ENCODE measurements at regions not wholly inside any gene's neighbourhood (a gene's known extent, or its start where the extent isn't known, plus 50 kb on each side); places are given as distances from the start of the nearest gene placed in this dataset.

DNA sequence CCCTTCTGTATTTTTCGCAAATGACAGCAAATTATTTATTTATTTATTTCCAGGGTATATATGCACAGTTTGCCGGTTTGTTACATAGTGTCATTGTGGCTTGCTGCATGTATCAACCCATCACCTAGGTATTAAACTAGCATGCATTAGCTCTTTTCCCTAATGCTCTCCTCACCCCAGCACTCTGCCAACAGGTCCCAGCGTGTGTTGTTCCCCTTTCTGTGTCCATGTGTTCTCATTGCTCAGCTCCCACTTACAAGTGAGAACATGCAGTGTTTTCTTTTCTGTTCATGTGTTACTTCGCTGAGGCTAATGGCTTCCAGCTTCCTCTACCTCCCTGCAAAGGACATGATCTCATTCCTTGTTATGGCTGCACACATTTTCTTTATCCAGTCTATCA, 592.3 kb downstream of the TRIB2 start:
- Histone ChIP-seq H4K5ac (ENCODE audit: insufficient read length, low read depth, low read length) (no peak overlapping the region), H3K4me1 (replicated peaks in 1 of 4; ENCODE audit: control insufficient read depth in 3 of 4, insufficient read depth in 4 of 4, low read length in 3 of 4) (no peaks in the 10 kb centered on the region), H3K4ac (replicated peaks; ENCODE audit: insufficient read length, low read depth, low read length) (no peak overlapping the region), H2BK12ac (ENCODE audit: low read depth, low read length) (no peak overlapping the region), H3K23ac (ENCODE audit: insufficient read length) (no peak overlapping the region), H3K9me3 (ENCODE audit: insufficient read depth in 2 of 2, low read depth in 1 of 2, low read length in 1 of 2) (peaks cover 3 to 21% of the 10 kb centered on the region in 2 experiments; a peak in 2 of 4 replicates), H2BK5ac (ENCODE audit: low read depth, low read length) (no peak overlapping the region), H2AK5ac (ENCODE audit: low read depth, low read length) (no peak overlapping the region), H3K27ac (ENCODE audit: low read depth, low read length) (no peak overlapping the region), H3K23me2 (ENCODE audit: low read depth, low read length) (no peaks in the 10 kb centered on the region; the same call in 1 of the 2 replicates), H3K56ac (replicated peaks; ENCODE audit: insufficient read length, low read depth, low read length) (no peak overlapping the region), H4K20me1 (replicated peaks in 1 of 2; ENCODE audit: control insufficient read depth in 1 of 2, insufficient read depth in 2 of 2, low read length in 2 of 2) (no peaks in the 10 kb centered on the region), H2AFZ (ENCODE audit: low read length) (no peak overlapping the region), H3K79me1 (ENCODE audit: low read depth, low read length) (no peaks in the 10 kb centered on the region), H3K36me3 (ENCODE audit: control insufficient read depth in 2 of 4, insufficient read depth in 4 of 4, low read length in 3 of 4) (peaks cover 0 to 2% (median 0%) of the 10 kb centered on the region in 4 experiments; a peak in 1 of 8 replicates), H2BK120ac (replicated peaks; ENCODE audit: low read depth, low read length) (no peak overlapping the region), H3K79me2 (ENCODE audit: control insufficient read depth in 1 of 2, insufficient read depth in 2 of 2, low read length in 2 of 2) (no peaks in the 10 kb centered on the region), H3K4me2 (ENCODE audit: insufficient read depth in 1 of 2, low read depth in 2 of 2, low read length in 2 of 2) (no peak overlapping the region), H3K27me3 (replicated peaks in 1 of 4; ENCODE audit: control insufficient read depth in 3 of 4, extremely low read depth in 1 of 4, insufficient read depth in 3 of 4, low read length in 3 of 4) (no peaks in the 10 kb centered on the region), H2BK15ac (ENCODE audit: low read length) (no peak overlapping the region), H4K8ac (ENCODE audit: extremely low read depth, insufficient read depth, low read length) (no peak overlapping the region), H2BK20ac (ENCODE audit: low read length) (no peak overlapping the region), H3K9ac (replicated peaks in 1 of 4; ENCODE audit: extremely low read depth in 1 of 4, low read depth in 3 of 4, low read length in 3 of 4) (no peak overlapping the region), H3K14ac (ENCODE audit: insufficient read length) (no peak overlapping the region), H3K4me3 (ENCODE audit: extremely low read depth in 1 of 4, insufficient read depth in 2 of 4, low read depth in 3 of 4, low read length in 4 of 4) (no peak overlapping the region), H3K18ac (ENCODE audit: extremely low read depth, low read length) (no peak overlapping the region), H4K91ac (replicated peaks; ENCODE audit: insufficient read length, low read length) (no peak overlapping the region)
- ChIA-PET CTCF (ENCODE audit: partially characterized antibody) (no interaction called here), POLR2A (ENCODE audit: partially characterized antibody) (no interaction called here)
- FAIRE-seq (no peak), DNase-seq (ENCODE audit: low read depth in 1 of 2, low spot score in 2 of 2) (no peak)
- 91% methylated on average over 4 of the region's 4 CpGs; no CpG with 5 or more reads in 1 of the 2 experiments for WGBS, 2 experiments (ENCODE audit: extremely low coverage in 1 of 2, insufficient coverage in 1 of 2, insufficient read length in 1 of 2, insufficient replicate concordance in 2 of 2, low coverage in 1 of 2, low lambda C conversion rate in 2 of 2, missing lambda C conversion rate in 1 of 2)
- TF ChIP-seq KDM1A (IDR thresholded peaks at IDR 0.05; ENCODE audit: borderline replicate concordance, low read length) (no peak), CBX8 (IDR thresholded peaks at IDR 0.05; ENCODE audit: borderline replicate concordance, low read depth, low read length) (no peak), PHF8 (conservative IDR thresholded peaks at IDR 0.05; ENCODE audit: low read depth, low read length) (no peak), USF2 (IDR thresholded peaks at IDR 0.05; ENCODE audit: low read length) (no peak), TCF12 (IDR thresholded peaks at IDR 0.05; ENCODE audit: low read depth, low read length) (no peak), ATF3 (IDR thresholded peaks at IDR 0.05; ENCODE audit: insufficient read depth, low read depth, low read length) (no peak), GTF2F1 (IDR thresholded peaks at IDR 0.05; ENCODE audit: borderline replicate concordance, low read depth, low read length) (no peak), YY1 (IDR thresholded peaks at IDR 0.05; ENCODE audit: low read depth, low read length) (no peak), CHD1 (IDR thresholded peaks at IDR 0.05; ENCODE audit: low read depth, low read length) (no peak), GABPA (IDR thresholded peaks at IDR 0.05; ENCODE audit: borderline replicate concordance, insufficient read depth, low read length) (no peak), FOSL1 (IDR thresholded peaks at IDR 0.05; ENCODE audit: insufficient read depth, low read depth, low read length) (no peak), CBX5 (IDR thresholded peaks at IDR 0.05; ENCODE audit: low read depth, low read length) (no peak), NANOG (IDR thresholded peaks at IDR 0.05; ENCODE audit: insufficient read depth, low read depth, low read length, poor library complexity, severe bottlenecking) (no peak)

All from H1 (cell line).